GM18867 (cell line): ENCODE measurements at regions not wholly inside any gene's neighbourhood (a gene's known extent, or its start where the extent isn't known, plus 50 kb on each side); places are given as distances from the start of the nearest gene placed in this dataset.
"Not testable (repeated sequence)": the region's sequence is repeated elsewhere in the genome, so short reads cannot be mapped to it uniquely, and the experiment has no call there.

Experiments
- ATAC-seq: cut with Tn5 transposase; IDR thresholded peaks from one replicate; pipeline ENCODE4 v1.9.1; 2021; ENCODE audit warnings: mild to moderate bottlenecking, moderate library complexity; ENCODE audit not compliant: unreplicated experiment

- ATAC-seq, result peak; percentile 68
These were observed 65.5 kb upstream of the CHORDC1 start for GRCh38 chr11:90288212-90288821.

- ATAC-seq, result no peak
These were observed 63.8 kb upstream of the CHORDC1 start for GRCh38 chr11:90286640-90287039.

GRCh38 chr11:90284171-90284570, 61.3 kb upstream of the CHORDC1 start:
- ATAC-seq, result no peak

GRCh38 chr11:90282551-90283071, 59.8 kb upstream of the CHORDC1 start:
- ATAC-seq, result not testable (repeated sequence)

- ATAC-seq, result no peak
These were observed 51.5 kb upstream of the CHORDC1 start for GRCh38 chr11:90274362-90274761.
